Transverse colon (tissue), 4 donors: ENCODE measurements at regions not wholly inside any gene's neighbourhood (a gene's known extent, or its start where the extent isn't known, plus 50 kb on each side); places are given as distances from the start of the nearest gene placed in this dataset.

ENCODE experiments used
- CTCF ChIP-seq, 5 experiments: fragments of 200-600 bp in 3 of 5; fragments of 450-650 bp in 2 of 5; sonication (generic) in 3 of 5; IDR thresholded peaks; 1 replicate in 2 of 5; 2 replicates in 3 of 5; pipeline ENCODE4 v1.5.1; 2016 to 2017; ENCODE audit warnings: antibody characterized with exemption in 5 of 5, inconsistent platforms in 3 of 5, mild to moderate bottlenecking in 2 of 5, moderate library complexity in 1 of 5
- POLR2AphosphoS5 ChIP-seq, 3 donors: sonication (generic); formaldehyde crosslinking; IDR thresholded peaks; one replicate each; pipeline ENCODE4 v1.6.1; 2016; ENCODE audit warnings: antibody characterized with exemption in 3 of 3

- no peak for TF ChIP-seq POLR2AphosphoS5 (IDR thresholded peaks at IDR 0.05)
- TF ChIP-seq CTCF (IDR thresholded peaks at IDR 0.05) = no peak
Observed at GRCh38 chr10:6339891-6340290, 137.2 kb downstream of the PFKFB3 start.
